H1 (cell line): ENCODE measurements at regions not wholly inside any gene's neighbourhood (a gene's known extent, or its start where the extent isn't known, plus 50 kb on each side); places are given as distances from the start of the nearest gene placed in this dataset.

Source experiments
- CTCF ChIA-PET: fragments of 300-600 bp; sonication (Branson Sonifier 250); formaldehyde crosslinking; loops from one replicate; lab custom pipeline; 2021; ENCODE audit not compliant: partially characterized antibody; lab: Charles Lee
- POLR2A ChIA-PET: fragments of 300-600 bp; sonication (Branson Sonifier 250); formaldehyde crosslinking; loops from one replicate; lab custom pipeline; 2021; ENCODE audit warnings: inconsistent platforms; ENCODE audit not compliant: partially characterized antibody; lab: Charles Lee
- DNase-seq, 2 experiments: peaks; one replicate each; pipeline versions ENCODE4 v3.0.0 to v3.0.0-alpha.2; 2010 to 2022; ENCODE audit warnings: low spot score in 2 of 2, low read depth in 1 of 2, mixed read lengths in 1 of 2
- FAIRE-seq: peaks from 2 replicates; lab custom pipeline; 2011; peaks lifted over from hg19 to GRCh38; lab: Jason Lieb, UNC
- H2AFZ ChIP-seq: 2 replicates; pipeline ENCODE4 v1.8.1; 2012; ENCODE audit warnings: low read length, inconsistent platforms
- H2AK5ac ChIP-seq: 2 replicates; pipeline ENCODE4 v1.6.1; 2013; ENCODE audit warnings: low read depth, low read length
- H2BK120ac ChIP-seq: replicated peaks from 2 replicates; pipeline ENCODE3; 2013; ENCODE audit warnings: low read depth, low read length, inconsistent platforms
- H2BK12ac ChIP-seq: 2 replicates; pipeline ENCODE4 v1.6.1; 2013; ENCODE audit warnings: low read depth, low read length
- H2BK15ac ChIP-seq: 2 replicates; pipeline ENCODE4 v1.6.1; 2013; ENCODE audit warnings: low read length
- H2BK20ac ChIP-seq: 2 replicates; pipeline ENCODE4 v1.6.1; 2013; ENCODE audit warnings: low read length
- H2BK5ac ChIP-seq: 2 replicates; pipeline ENCODE4 v1.6.1; 2013; ENCODE audit warnings: low read depth, low read length
- H3K14ac ChIP-seq: 2 replicates; pipeline ENCODE4 v1.6.1; 2013; ENCODE audit warnings: inconsistent platforms; ENCODE audit not compliant: insufficient read length
- H3K18ac ChIP-seq: 2 replicates; pipeline ENCODE4 v1.6.1; 2013; ENCODE audit warnings: low read length; ENCODE audit errors: extremely low read depth
- H3K23ac ChIP-seq: 2 replicates; pipeline ENCODE4 v1.6.1; 2013; ENCODE audit warnings: inconsistent platforms; ENCODE audit not compliant: insufficient read length
- H3K23me2 ChIP-seq: 2 replicates; pipeline ENCODE4 v1.6.1; 2013; ENCODE audit warnings: low read depth, low read length
- H3K27ac ChIP-seq: 2 replicates; pipeline ENCODE4 v1.6.1; 2011; ENCODE audit warnings: low read depth, low read length, inconsistent platforms
- H3K27me3 ChIP-seq, 4 experiments: replicated peaks in 1 of 4; 1 replicate in 1 of 4; 2 replicates in 3 of 4; pipeline versions ENCODE4 v1.6.1 to v1.8.1; 2011 to 2013; ENCODE audit warnings: low read length in 3 of 4, mild to moderate bottlenecking in 3 of 4, inconsistent platforms in 2 of 4, mixed read lengths in 2 of 4, moderate library complexity in 1 of 4; ENCODE audit not compliant: control insufficient read depth in 3 of 4, insufficient read depth in 3 of 4; ENCODE audit errors: extremely low read depth in 1 of 4
- H3K36me3 ChIP-seq, 4 experiments: 2 replicates each; pipeline versions ENCODE4 v1.6.1 to v1.8.1; 2011 to 2013; ENCODE audit warnings: mild to moderate bottlenecking in 4 of 4, low read length in 3 of 4, moderate library complexity in 2 of 4, control low read depth in 1 of 4, inconsistent platforms in 1 of 4; ENCODE audit not compliant: insufficient read depth in 4 of 4, control insufficient read depth in 2 of 4
- H3K4ac ChIP-seq: replicated peaks from 2 replicates; pipeline ENCODE3; 2013; ENCODE audit warnings: low read length, low read depth, mixed read lengths, inconsistent platforms; ENCODE audit not compliant: insufficient read length
- H3K4me1 ChIP-seq, 4 experiments: replicated peaks in 1 of 4; 1 replicate in 1 of 4; 2 replicates in 3 of 4; pipeline versions ENCODE4 v1.6.1 to v1.8.1; 2011 to 2013; ENCODE audit warnings: low read length in 3 of 4, inconsistent platforms in 2 of 4, mixed read lengths in 1 of 4; ENCODE audit not compliant: insufficient read depth in 4 of 4, control insufficient read depth in 3 of 4
- H3K4me2 ChIP-seq, 2 experiments: 2 replicates each; pipeline versions ENCODE4 v1.6.1 to v1.8.1; 2011 to 2013; ENCODE audit warnings: low read depth in 2 of 2, low read length in 2 of 2, control low read depth in 1 of 2, inconsistent platforms in 1 of 2, mild to moderate bottlenecking in 1 of 2; ENCODE audit not compliant: insufficient read depth in 1 of 2
- H3K4me3 ChIP-seq, 4 experiments: fragments of 200-600, 300-600 bp in 1 of 4; sonication (generic), shearing (Covaris generic), sonication (Bioruptor Twin) in 1 of 4; 2 replicates each; pipeline versions ENCODE4 v1.5.1 to v1.8.1; 2011 to 2016; ENCODE audit warnings: low read length in 4 of 4, low read depth in 3 of 4, control low read depth in 2 of 4, inconsistent platforms in 2 of 4, mild to moderate bottlenecking in 2 of 4, mixed read lengths in 1 of 4, moderate library complexity in 1 of 4; ENCODE audit not compliant: insufficient read depth in 2 of 4; ENCODE audit errors: extremely low read depth in 1 of 4
- H3K56ac ChIP-seq: replicated peaks from 2 replicates; pipeline ENCODE3; 2013; ENCODE audit warnings: low read depth, mild to moderate bottlenecking, mixed read lengths, low read length, inconsistent platforms; ENCODE audit not compliant: insufficient read length
- H3K79me1 ChIP-seq: 2 replicates; pipeline ENCODE4 v1.6.1; 2013; ENCODE audit warnings: low read depth, low read length, control low read depth
- H3K79me2 ChIP-seq, 2 experiments: 2 replicates each; pipeline versions ENCODE4 v1.6.1 to v1.8.1; 2012 to 2013; ENCODE audit warnings: low read length in 2 of 2, mild to moderate bottlenecking in 2 of 2, inconsistent platforms in 1 of 2; ENCODE audit not compliant: insufficient read depth in 2 of 2, control insufficient read depth in 1 of 2
- H3K9ac ChIP-seq, 4 experiments: replicated peaks in 1 of 4; 1 replicate in 1 of 4; 2 replicates in 3 of 4; pipeline versions ENCODE4 v1.6.1 to v1.8.1; 2011 to 2013; ENCODE audit warnings: low read depth in 3 of 4, low read length in 3 of 4, control low read depth in 2 of 4, mild to moderate bottlenecking in 2 of 4, moderate library complexity in 2 of 4, inconsistent platforms in 1 of 4; ENCODE audit errors: extremely low read depth in 1 of 4
- H3K9me3 ChIP-seq, 2 experiments: 2 replicates each; pipeline versions ENCODE4 v1.6.1 to v1.8.1; 2012 to 2013; ENCODE audit warnings: mild to moderate bottlenecking in 2 of 2, moderate library complexity in 2 of 2, control low read depth in 1 of 2, inconsistent platforms in 1 of 2, low read depth in 1 of 2, low read length in 1 of 2, mixed read lengths in 1 of 2; ENCODE audit not compliant: insufficient read depth in 2 of 2
- H4K20me1 ChIP-seq, 2 experiments: replicated peaks in 1 of 2; 2 replicates each; pipeline versions ENCODE3 to v1.8.1; 2011 to 2013; ENCODE audit warnings: inconsistent platforms in 2 of 2, low read length in 2 of 2, mild to moderate bottlenecking in 1 of 2; ENCODE audit not compliant: insufficient read depth in 2 of 2, control insufficient read depth in 1 of 2
- H4K5ac ChIP-seq: 2 replicates; pipeline ENCODE4 v1.6.1; 2013; ENCODE audit warnings: low read length, low read depth, mixed read lengths, inconsistent platforms; ENCODE audit not compliant: insufficient read length
- H4K8ac ChIP-seq: 2 replicates; pipeline ENCODE4 v1.8.0; 2013; ENCODE audit warnings: mild to moderate bottlenecking, moderate library complexity, low read length, inconsistent platforms; ENCODE audit not compliant: insufficient read depth; ENCODE audit errors: extremely low read depth
- H4K91ac ChIP-seq: replicated peaks from 2 replicates; pipeline ENCODE3; 2013; ENCODE audit warnings: low read length, mixed read lengths, inconsistent platforms; ENCODE audit not compliant: insufficient read length
- CBX8 ChIP-seq: fragments of 300-800, 300-1000 bp; sonication (generic); IDR thresholded peaks from 2 replicates; pipeline ENCODE4 v1.7.1; 2016; ENCODE audit warnings: low read depth, low read length, borderline replicate concordance
- CEBPB ChIP-seq: IDR thresholded peaks from 2 replicates; pipeline ENCODE4 v1.6.1; 2012; ENCODE audit warnings: low read depth, low read length
- CREB1 ChIP-seq: IDR thresholded peaks from 2 replicates; pipeline ENCODE4 v1.6.1; 2012; ENCODE audit warnings: inconsistent platforms
- EGR1 ChIP-seq: IDR thresholded peaks from 2 replicates; pipeline ENCODE4 v1.6.1; 2011; ENCODE audit warnings: low read depth, low read length, borderline replicate concordance
- HDAC2 ChIP-seq, 2 experiments: fragments of 300-600 bp in 1 of 2; sonication (generic) in 1 of 2; IDR thresholded peaks; 2 replicates each; pipeline ENCODE4 v1.6.1; 2011 to 2012; ENCODE audit warnings: low read depth in 2 of 2, low read length in 2 of 2, mild to moderate bottlenecking in 2 of 2, moderate library complexity in 2 of 2, borderline replicate concordance in 1 of 2, inconsistent platforms in 1 of 2
- JUN ChIP-seq: IDR thresholded peaks from 2 replicates; pipeline ENCODE4 v1.6.1; 2011; ENCODE audit warnings: low read depth, mild to moderate bottlenecking, improper control_type of control experiment, low read length
- KDM4A ChIP-seq: IDR thresholded peaks from one replicate; pipeline ENCODE4 v1.7.1; 2012; ENCODE audit warnings: low read depth, mild to moderate bottlenecking, moderate library complexity, low read length, inconsistent platforms; ENCODE audit not compliant: severe bottlenecking
- NANOG ChIP-seq: IDR thresholded peaks from 2 replicates; pipeline ENCODE4 v1.6.1; 2011; ENCODE audit warnings: low read length, low read depth, mild to moderate bottlenecking, inconsistent platforms; ENCODE audit not compliant: insufficient read depth, poor library complexity, severe bottlenecking
- SUZ12 ChIP-seq: fragments of 200-600 bp; sonication (generic); IDR thresholded peaks from 2 replicates; pipeline ENCODE4 v1.6.1; 2012; ENCODE audit warnings: mild to moderate bottlenecking, inconsistent platforms, low read length, moderate library complexity, mixed read lengths
- TAF1 ChIP-seq: IDR thresholded peaks from 2 replicates; pipeline ENCODE4 v1.6.1; 2011; ENCODE audit warnings: mild to moderate bottlenecking, low read depth, low read length

DNA sequence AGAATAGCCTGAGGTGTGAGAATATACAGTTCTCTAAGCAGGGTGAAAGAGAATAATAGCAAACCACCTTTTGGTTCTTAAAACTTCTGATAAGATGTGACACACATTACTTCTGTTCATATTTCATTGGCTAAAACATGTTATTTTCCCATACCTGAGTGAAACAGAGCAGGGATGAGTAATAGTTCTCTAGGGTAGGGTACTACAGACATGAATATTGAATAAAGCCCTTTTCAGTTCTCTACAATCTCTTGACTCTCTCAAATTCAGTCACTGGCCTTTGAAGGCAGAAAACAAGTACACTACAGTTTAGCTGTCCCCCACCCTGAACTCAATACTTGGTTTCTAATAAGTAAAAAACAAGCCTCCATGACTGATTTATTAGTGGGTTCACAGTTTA is 454.1 kb upstream of the MDGA2 start:
- FAIRE-seq = no peak

More for the DNA sequence above, 454.1 kb upstream of the MDGA2 start:
- Histone ChIP-seq H3K79me1 (no peaks in the 10 kb centered on the region), H2BK20ac (no peak overlapping the region), H2BK15ac (no peak overlapping the region), H4K20me1 (no peaks in the 10 kb centered on the region), H3K56ac (no peak overlapping the region), H2AFZ (no peak overlapping the region), H3K23ac (no peak overlapping the region), H3K27me3 (no peaks in the 10 kb centered on the region), H4K5ac (no peak overlapping the region)
- TF ChIP-seq CREB1 = no peak
- no peak for TF ChIP-seq HDAC2 (IDR thresholded peaks at IDR 0.05; ENCODE audit: borderline replicate concordance in 1 of 2, low read depth in 2 of 2, low read length in 2 of 2)
- TF ChIP-seq CBX8 = no peak
- TF ChIP-seq JUN = no peak
- TF ChIP-seq SUZ12 = no peak
- no peak for TF ChIP-seq KDM4A
- TF ChIP-seq TAF1 = no peak
- no peak for TF ChIP-seq NANOG
- no peak for TF ChIP-seq CEBPB
- no peak for TF ChIP-seq EGR1
- TF ChIP-seq, all 59 proteins: peak for 0
- Histone ChIP-seq H2AK5ac (no peak overlapping the region), H3K18ac (no peak overlapping the region), H3K4me1 (no peaks in the 10 kb centered on the region), H3K27ac (no peak overlapping the region), H3K14ac (no peak overlapping the region), H3K23me2 (no peaks in the 10 kb centered on the region), H2BK5ac (no peak overlapping the region), H4K91ac (no peak overlapping the region), H2BK120ac (no peak overlapping the region), H4K8ac (no peak overlapping the region), H3K4me3 (no peak overlapping the region), H3K9me3 (no peaks in the 10 kb centered on the region), H3K4me2 (no peak overlapping the region), H3K36me3 (no peaks in the 10 kb centered on the region), H3K9ac (no peak overlapping the region), H3K4ac (no peak overlapping the region), H2BK12ac (no peak overlapping the region), H3K79me2 (no peaks in the 10 kb centered on the region)
- POLR2A ChIA-PET = no interaction called here
- CTCF ChIA-PET = no interaction called here
- no peak for DNase-seq
